IgD-negative memory B cell (primary cell): ENCODE measurements at regions not wholly inside any gene's neighbourhood (a gene's known extent, or its start where the extent isn't known, plus 50 kb on each side); places are given as distances from the start of the nearest gene placed in this dataset.
"Not testable (repeated sequence)": the region's sequence is repeated elsewhere in the genome, so short reads cannot be mapped to it uniquely, and the experiment has no call there.

Experiments
- H3K27ac Mint-ChIP-seq, 3 donors: one replicate each; pipeline ENCODE4 v1.8.0; 2020 to 2022; ENCODE audit warnings: mild to moderate bottlenecking in 3 of 3, mixed read lengths in 3 of 3, moderate library complexity in 1 of 3
- H3K27me3 Mint-ChIP-seq: one replicate; pipeline ENCODE4 v1.8.0; 2021; ENCODE audit warnings: mixed read lengths
- H3K36me3 Mint-ChIP-seq: one replicate; pipeline ENCODE4 v1.8.0; 2020; ENCODE audit warnings: mild to moderate bottlenecking, mixed read lengths
- H3K4me1 Mint-ChIP-seq, 3 donors: one replicate each; pipeline ENCODE4 v1.8.0; 2020 to 2022; ENCODE audit warnings: mixed read lengths in 3 of 3, mild to moderate bottlenecking in 1 of 3
- H3K4me3 Mint-ChIP-seq, 4 donors: one replicate each; pipeline ENCODE4 v1.8.0; 2020 to 2022; ENCODE audit warnings: mild to moderate bottlenecking in 4 of 4, mixed read lengths in 4 of 4, moderate library complexity in 3 of 4
- H3K9me3 Mint-ChIP-seq, 3 donors: one replicate each; pipeline ENCODE4 v1.8.0; 2020 to 2021; ENCODE audit warnings: mixed read lengths in 3 of 3, mild to moderate bottlenecking in 1 of 3

DNA sequence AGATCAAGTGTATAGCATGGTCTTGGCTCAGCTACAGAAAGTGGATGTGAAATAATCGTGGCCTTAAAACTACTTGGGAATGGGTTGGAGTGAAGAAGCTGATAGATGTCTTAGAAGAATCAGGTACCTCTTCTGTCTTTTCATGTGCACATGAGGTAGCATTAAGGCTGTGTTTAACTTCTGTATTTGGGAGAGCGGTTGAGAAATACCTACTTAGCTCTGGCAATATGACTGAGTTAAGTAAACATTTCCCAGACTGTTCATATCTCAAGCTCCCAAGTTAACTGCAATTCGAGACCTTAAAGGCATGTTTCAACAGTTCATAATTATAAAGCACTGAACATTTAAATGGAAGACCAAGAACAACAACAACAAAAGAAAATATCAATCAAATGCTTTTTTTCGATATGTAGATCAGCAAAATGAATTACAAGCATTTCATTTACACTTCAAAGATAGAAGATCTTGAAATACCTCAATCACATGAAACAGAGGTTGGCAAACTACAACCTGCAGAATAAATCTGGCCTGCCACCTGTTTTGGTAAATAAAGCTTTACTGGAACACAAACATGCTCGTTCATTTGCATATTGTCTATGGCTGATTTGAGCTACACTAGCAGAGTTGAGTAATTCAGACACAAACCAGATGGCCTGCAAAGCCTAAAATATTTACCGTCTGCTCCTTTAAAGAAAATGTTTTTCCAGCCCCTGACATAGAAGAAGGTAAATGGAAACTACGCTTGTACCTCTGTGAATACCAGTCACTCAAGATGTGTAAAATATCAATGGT, 337.1 kb upstream of the GLI3 start:
- no peaks in the 10 kb centered on the region for H3K4me1 Mint-ChIP-seq
- peaks cover 2% of the 10 kb centered on the region for H3K27me3 Mint-ChIP-seq
- no peak overlapping the region for H3K27ac Mint-ChIP-seq
- H3K4me3 Mint-ChIP-seq = no peak overlapping the region
- peaks cover 3 to 9% (median 4%) of the 10 kb centered on the region in 3 donors for H3K9me3 Mint-ChIP-seq
- H3K36me3 Mint-ChIP-seq = no peaks in the 10 kb centered on the region

DNA sequence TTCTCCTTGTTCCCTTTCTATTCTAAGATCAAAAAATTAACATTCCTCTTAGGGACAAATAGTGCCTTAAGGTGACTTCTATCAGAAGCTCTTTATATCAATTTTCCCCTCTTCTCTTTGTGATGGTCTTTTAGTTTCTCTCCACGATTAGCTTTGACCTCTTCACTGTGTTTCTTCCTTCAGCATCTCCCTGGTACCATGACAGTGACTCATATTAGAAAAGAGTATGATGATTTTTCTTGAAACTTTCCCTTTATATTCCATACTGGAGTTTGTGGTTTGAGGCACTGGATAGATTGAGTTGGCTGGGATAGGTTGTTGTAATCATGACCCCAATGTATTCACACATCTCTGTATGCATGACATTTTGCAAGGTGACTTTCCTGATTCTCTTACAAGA, 335.6 kb upstream of the GLI3 start:
- Mint-ChIP-seq H3K9me3 (peaks cover 0 to 6% (median 3%) of the 10 kb centered on the region in 3 donors), H3K36me3 (peaks cover 1% of the 10 kb centered on the region), H3K27me3 (peaks cover 2% of the 10 kb centered on the region), H3K27ac (no peak overlapping the region), H3K4me1 (no peaks in the 10 kb centered on the region), H3K4me3 (no peak overlapping the region)

DNA sequence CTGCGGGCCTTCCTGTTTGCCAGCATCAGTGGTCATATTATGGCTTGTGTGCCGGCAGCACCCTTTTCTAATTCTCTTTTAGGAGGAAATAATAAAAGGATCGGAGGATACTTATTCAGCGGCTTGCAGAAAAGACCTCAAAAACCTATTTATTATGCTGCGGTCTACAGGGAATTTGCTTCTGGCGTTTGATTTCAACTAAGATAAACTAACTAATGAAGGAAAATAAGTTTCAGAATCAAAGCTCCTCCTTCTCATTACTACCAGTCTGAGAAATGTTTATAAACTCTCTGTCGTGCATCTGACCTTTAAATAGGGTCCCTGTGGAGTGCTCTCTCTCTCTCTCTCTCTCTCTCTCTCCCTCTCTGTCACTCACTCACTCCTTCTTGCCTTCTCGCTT, 335.0 kb upstream of the GLI3 start:
- Mint-ChIP-seq H3K27ac (no peak overlapping the region), H3K4me1 (no peaks in the 10 kb centered on the region), H3K36me3 (peaks cover 1% of the 10 kb centered on the region), H3K4me3 (no peak overlapping the region), H3K9me3 (peaks cover 0 to 5% (median 3%) of the 10 kb centered on the region in 3 donors), H3K27me3 (peaks cover 3% of the 10 kb centered on the region)

DNA sequence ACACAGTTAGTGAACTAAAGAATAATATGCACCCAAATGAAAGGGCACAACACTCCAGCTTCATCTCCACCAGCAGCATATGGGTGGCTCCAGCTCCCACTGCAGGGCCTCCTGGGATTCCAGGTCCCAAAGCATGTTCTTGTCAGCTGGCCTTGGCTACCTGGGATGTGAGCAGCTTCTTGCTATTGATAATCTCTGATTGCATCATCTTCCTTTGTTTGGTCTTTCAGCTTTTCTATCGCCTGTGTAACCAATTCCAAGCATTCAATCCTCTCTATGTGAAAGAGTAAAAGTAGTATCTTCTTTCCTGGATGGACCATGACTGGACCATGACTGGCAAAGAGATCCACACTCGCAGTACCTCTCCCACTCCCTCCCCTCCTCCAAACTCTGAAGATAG, 333.9 kb upstream of the GLI3 start:
- H3K27ac Mint-ChIP-seq = no peak overlapping the region
- H3K4me3 Mint-ChIP-seq = no peak overlapping the region

DNA sequence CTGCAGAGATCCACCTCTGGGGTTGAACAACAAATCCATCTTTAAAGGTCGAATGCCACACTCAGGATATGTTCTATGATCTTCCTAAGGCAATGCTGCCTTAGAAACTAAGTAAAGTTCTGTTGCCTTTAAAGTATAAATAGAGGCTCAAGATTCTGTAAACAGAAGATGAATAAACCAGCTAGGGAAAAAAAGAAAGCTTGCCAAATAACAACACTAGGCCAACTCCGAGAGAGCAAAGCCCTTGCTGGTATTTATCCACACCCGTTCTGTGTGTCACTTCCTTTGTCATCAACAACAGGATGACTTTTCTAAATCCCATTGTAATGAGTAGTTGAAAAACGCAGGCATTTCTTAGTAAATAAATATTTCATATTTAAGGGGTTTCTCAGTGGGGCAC, 330.0 kb upstream of the GLI3 start:
- no peak overlapping the region for H3K27ac Mint-ChIP-seq
- H3K9me3 Mint-ChIP-seq = peaks cover 11 to 14% (median 12%) of the 10 kb centered on the region in 3 donors
- no peak overlapping the region for H3K4me3 Mint-ChIP-seq
- peaks cover 1% of the 10 kb centered on the region for H3K36me3 Mint-ChIP-seq
- H3K4me1 Mint-ChIP-seq = no peaks in the 10 kb centered on the region
- H3K27me3 Mint-ChIP-seq = peaks cover 3% of the 10 kb centered on the region

More for the DNA sequence above, 333.9 kb upstream of the GLI3 start:
- peaks cover 1% of the 10 kb centered on the region for H3K36me3 Mint-ChIP-seq
- H3K27me3 Mint-ChIP-seq = peaks cover 3% of the 10 kb centered on the region
- H3K9me3 Mint-ChIP-seq = peaks cover 0 to 5% (median 3%) of the 10 kb centered on the region in 3 donors
- H3K4me1 Mint-ChIP-seq = no peaks in the 10 kb centered on the region

DNA sequence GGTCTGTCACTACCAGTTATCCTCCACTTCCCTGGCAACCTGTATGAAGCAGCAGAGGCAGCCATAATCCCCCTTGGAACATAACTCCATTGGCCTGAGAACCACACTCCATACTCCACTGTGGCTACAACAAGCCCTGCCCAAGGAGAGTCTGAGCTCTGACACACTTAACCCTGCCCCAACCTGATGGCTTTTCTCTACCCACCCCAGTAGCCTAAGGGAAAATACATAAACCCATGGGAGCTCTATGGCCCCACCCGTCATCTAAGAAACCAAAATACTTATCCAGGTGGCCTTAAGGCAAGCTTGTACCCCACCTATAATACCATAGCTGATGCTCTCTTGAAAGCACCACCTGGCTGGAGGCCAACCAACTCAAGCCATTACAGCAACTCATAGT, 324.8 kb upstream of the GLI3 start:
- Mint-ChIP-seq H3K36me3 (no peaks in the 10 kb centered on the region), H3K27ac (no peak overlapping the region), H3K4me3 (no peak overlapping the region), H3K4me1 (no peaks in the 10 kb centered on the region), H3K9me3 (peaks cover 8 to 14% (median 13%) of the 10 kb centered on the region in 3 donors), H3K27me3 (no peaks in the 10 kb centered on the region)

DNA sequence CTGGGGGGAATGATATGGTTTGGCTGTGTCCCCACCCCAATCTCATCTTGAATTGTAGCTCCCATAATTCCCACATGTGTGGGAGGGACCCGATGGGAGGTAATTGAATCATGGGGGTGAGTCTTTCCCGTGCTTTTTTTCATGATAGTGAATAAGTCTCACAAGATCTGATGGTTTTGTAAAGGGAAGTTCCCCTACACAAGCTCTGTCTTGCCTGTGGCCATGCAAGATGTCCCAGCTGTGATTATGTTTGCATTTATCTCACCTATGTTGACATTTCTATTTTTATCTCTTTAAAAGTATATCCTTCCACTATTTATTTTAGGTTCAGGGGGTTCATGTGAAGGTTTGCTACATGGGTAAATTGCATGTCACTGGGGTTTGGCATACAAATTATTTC, 323.9 kb upstream of the GLI3 start:
- no peaks in the 10 kb centered on the region for H3K4me1 Mint-ChIP-seq
- peaks cover 8 to 15% (median 13%) of the 10 kb centered on the region in 3 donors for H3K9me3 Mint-ChIP-seq
- no peaks in the 10 kb centered on the region for H3K27me3 Mint-ChIP-seq
- no peaks in the 10 kb centered on the region for H3K36me3 Mint-ChIP-seq
- H3K4me3 Mint-ChIP-seq = no peak overlapping the region
- no peak overlapping the region for H3K27ac Mint-ChIP-seq

DNA sequence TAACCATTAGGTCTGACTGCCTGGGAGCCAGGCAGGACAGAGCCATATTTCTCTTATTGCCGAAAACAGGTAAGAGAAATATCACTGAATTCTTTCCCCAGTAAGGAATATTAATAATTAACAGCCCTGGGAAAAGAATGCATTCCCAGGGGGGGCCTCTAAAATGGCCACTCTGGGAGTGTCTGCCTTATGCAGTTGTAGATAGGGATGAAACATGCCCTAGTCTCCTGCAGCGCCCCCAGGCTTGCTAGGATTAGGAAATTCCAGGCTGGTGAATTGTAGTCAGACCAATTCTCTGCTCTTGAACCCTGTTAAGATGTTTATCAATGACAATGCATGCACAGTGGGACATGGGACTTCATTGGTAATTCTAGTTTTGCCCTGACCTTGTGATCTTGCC, 317.9 kb upstream of the GLI3 start:
- H3K9me3 Mint-ChIP-seq = peaks cover 6 to 12% (median 9%) of the 10 kb centered on the region in 3 donors
- not testable (repeated sequence) for H3K36me3 Mint-ChIP-seq, H3K4me1 Mint-ChIP-seq

DNA sequence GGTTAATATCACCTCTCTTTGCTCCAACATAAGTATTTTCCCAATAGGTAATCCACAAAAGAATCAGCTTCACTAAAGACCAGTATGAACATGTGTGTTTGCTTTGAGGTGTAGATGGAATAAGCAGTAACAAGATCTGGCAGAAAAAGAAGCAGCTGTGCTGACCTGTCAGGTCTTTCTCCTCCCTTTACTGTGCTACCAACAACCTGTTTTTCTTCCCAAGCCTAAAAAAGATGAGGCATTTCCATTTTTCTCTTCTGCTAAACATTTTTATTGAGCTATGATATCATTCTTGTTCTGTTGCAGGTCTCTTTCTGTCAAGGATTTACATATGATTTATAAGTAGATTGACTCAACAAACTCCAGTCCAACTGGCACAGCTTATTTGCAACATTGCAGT, 315.2 kb upstream of the GLI3 start:
- no peaks in the 10 kb centered on the region for H3K27me3 Mint-ChIP-seq
- H3K4me1 Mint-ChIP-seq = no peaks in the 10 kb centered on the region
- H3K9me3 Mint-ChIP-seq = peaks cover 4 to 15% (median 6%) of the 10 kb centered on the region in 3 donors
- no peak overlapping the region for H3K27ac Mint-ChIP-seq
- no peak overlapping the region for H3K4me3 Mint-ChIP-seq
- H3K36me3 Mint-ChIP-seq = no peaks in the 10 kb centered on the region

More for the DNA sequence above, 317.9 kb upstream of the GLI3 start:
- not testable (repeated sequence) for H3K27ac Mint-ChIP-seq, H3K4me3 Mint-ChIP-seq, H3K27me3 Mint-ChIP-seq

DNA sequence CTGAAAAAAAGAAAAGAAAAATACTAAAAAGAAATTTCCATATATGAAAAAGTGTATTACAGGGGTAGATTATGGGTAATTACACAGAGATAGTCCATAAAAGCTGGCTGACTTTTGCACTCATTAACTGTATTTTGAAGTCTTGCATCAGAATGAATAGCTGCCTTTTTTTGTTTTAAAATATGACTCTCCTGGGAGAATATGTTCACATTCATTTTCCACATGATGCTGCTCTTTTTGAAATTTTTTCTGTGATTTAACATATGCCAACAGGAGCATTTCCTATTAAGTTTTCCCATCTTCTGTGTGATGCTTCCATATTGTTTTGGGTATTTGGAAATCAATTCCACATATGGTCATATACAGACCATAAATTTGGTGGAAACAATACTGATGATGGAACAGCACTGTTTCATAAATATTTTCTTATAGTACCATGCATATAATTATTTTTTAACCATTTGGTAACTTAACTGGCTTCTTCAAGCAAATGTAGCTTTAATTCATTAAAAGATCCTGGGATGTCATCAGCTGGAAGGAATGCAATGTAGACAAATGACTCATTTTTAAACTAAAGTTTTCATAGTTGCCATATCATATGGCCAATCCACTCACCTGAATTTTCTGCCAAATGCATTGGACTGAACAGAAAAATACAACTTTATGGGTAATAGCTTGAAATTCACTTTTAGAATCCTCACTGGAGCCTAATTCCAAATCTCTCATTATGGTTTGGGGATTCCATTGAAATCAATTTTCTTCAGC, 313.9 kb upstream of the GLI3 start:
- no peaks in the 10 kb centered on the region for H3K36me3 Mint-ChIP-seq
- H3K4me3 Mint-ChIP-seq = no peak overlapping the region
- no peaks in the 10 kb centered on the region for H3K4me1 Mint-ChIP-seq
- H3K27me3 Mint-ChIP-seq = no peaks in the 10 kb centered on the region
- H3K9me3 Mint-ChIP-seq = peaks cover 5 to 15% (median 6%) of the 10 kb centered on the region in 3 donors
- no peak overlapping the region for H3K27ac Mint-ChIP-seq

DNA sequence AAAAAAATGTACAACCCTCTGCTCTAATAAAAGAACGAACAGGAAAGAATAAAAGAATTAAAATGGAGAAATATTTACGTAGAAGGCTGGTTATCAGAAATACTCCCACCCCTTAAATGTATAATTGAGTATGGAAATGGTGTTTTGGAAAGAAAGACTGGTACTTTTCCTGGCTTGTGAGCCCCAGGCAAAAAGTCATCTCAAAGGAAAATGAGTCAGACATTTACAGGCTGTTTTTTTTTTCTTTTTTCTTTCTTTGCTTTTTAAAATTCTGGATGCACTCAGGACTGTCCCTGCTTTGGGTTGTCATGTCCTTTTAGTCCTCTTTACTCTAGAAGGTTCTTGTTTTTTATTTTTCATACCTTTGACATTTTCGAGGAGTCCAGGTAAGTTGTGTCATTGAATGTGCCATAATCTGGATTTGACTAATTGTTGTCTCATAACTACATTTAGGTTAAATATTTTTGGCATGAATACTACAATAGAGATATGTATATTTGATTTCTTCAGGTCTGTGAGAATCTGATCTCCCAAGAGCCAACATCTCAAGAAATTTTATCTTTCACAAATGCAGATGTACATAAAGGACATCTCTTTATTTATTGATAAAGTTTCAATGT, 313.0 kb upstream of the GLI3 start:
- Mint-ChIP-seq H3K9me3 (peaks cover 5 to 12% (median 6%) of the 10 kb centered on the region in 3 donors), H3K27ac (no peak overlapping the region), H3K4me3 (no peak overlapping the region), H3K4me1 (no peaks in the 10 kb centered on the region), H3K27me3 (no peaks in the 10 kb centered on the region), H3K36me3 (no peaks in the 10 kb centered on the region)

DNA sequence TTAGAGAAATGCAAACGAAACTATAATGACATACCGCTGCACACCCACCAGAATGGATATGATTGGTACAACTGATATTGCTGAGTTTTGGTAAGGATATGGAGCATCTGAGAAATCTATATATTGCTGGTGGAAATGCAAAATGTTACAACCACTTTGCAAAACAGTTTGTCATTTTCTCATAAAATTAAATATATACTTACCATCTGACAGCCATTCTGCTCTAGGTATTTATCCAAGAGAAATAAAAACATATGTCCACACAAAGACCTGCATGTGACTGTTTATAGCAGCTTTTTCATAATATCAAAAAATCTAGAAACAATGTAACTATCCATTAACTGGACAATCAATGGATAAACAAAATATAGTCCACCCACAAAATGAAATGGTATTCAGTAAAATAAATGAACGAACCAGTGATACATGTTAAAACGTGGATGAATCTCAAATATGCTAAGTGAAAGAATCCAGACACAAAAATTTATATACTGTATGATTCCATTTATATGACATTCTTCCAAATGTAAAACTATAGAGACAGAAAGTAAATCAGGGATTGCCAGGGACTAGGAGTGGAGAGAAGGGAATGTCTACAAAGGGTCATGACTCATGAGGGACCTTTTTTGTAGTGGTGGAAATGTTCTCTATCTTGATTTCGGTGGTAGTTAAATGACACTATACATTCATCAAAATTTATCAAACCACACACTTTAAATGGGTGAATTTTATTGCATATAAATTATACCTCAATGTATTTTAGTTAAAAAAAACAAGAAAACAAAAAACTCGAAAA, 312.0 kb upstream of the GLI3 start:
- Mint-ChIP-seq H3K4me1 (no peaks in the 10 kb centered on the region), H3K27me3 (no peaks in the 10 kb centered on the region), H3K27ac (no peak overlapping the region), H3K9me3 (peaks cover 3 to 9% (median 6%) of the 10 kb centered on the region in 3 donors), H3K36me3 (no peaks in the 10 kb centered on the region), H3K4me3 (no peak overlapping the region)

DNA sequence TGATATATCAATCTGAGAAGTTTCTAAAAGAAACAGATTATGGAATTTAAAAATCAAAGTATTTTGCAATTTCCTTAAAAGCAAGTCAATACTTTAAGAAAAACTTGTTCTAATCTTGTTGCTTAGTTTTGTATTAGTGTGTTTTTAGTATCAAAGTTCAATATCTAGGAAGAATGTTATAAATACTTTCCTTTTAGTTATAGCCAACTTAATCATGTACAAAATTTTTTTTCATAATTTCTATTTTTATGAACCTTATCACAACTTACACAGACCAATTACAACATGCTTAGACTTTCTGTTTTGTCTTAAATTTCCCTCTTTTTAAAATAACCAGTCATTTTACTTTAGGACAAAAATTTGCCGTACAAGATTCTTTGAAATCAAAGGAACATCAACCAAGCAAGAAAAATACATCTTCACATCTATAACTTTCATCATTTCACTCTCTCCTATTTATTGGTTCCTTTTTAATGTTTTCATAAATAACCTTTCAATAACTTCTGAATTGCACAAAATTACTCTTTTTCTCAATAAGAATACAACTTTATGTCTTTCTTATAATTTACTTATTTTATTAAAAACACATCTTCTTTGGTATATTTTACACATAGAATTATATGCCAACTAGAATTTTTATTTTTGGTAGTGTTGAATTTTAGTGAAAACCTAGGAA, 308.2 kb upstream of the GLI3 start:
- no peak overlapping the region for H3K27ac Mint-ChIP-seq
- H3K9me3 Mint-ChIP-seq = peaks cover 0 to 8% (median 5%) of the 10 kb centered on the region in 3 donors
- no peak overlapping the region for H3K4me3 Mint-ChIP-seq
- H3K36me3 Mint-ChIP-seq = no peaks in the 10 kb centered on the region
- no peaks in the 10 kb centered on the region for H3K4me1 Mint-ChIP-seq
- H3K27me3 Mint-ChIP-seq = no peaks in the 10 kb centered on the region

DNA sequence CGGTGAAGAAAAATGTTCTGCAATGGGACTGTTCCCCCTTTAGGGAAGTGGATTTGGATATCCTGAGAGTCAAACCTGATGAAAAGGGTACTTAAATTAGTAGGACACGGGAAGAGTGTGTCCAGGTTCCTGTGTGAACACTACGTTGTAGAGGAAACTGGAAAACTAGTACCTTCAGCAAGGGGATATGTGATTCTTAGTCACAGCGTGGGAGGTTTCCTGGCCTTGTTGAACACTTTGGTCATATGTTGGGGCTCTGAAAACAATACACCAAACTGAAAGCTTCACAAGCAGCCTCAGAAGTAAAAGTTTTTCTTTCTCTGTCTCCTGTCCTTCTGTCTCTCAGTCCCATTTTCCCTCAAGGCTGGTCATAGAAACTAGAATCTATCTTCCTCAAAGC, 306.9 kb upstream of the GLI3 start:
- peaks cover 2% of the 10 kb centered on the region for H3K27me3 Mint-ChIP-seq
- H3K4me3 Mint-ChIP-seq = no peak overlapping the region
- no peaks in the 10 kb centered on the region for H3K4me1 Mint-ChIP-seq
- H3K9me3 Mint-ChIP-seq = peaks cover 0 to 8% (median 5%) of the 10 kb centered on the region in 3 donors
- H3K27ac Mint-ChIP-seq = no peak overlapping the region
- no peaks in the 10 kb centered on the region for H3K36me3 Mint-ChIP-seq
